ENCODE measurements at regions not wholly inside any gene's neighbourhood (a gene's known extent, or its start where the extent isn't known, plus 50 kb on each side); places are given as distances from the start of the nearest gene placed in this dataset.

- TF ChIP-seq CTCF (IDR thresholded peaks at IDR 0.05) (no peak), POLR2AphosphoS5 (IDR thresholded peaks at IDR 0.05) (no peak), POLR2A (IDR thresholded peaks at IDR 0.05) (no peak)
Observed at GRCh38 chr12:63307849-63308248, 156.8 kb upstream of the AVPR1A start.

Data from prostate gland (tissue), 2 donors.